Hepatocyte (in vitro differentiated cells): ENCODE measurements at regions not wholly inside any gene's neighbourhood (a gene's known extent, or its start where the extent isn't known, plus 50 kb on each side); places are given as distances from the start of the nearest gene placed in this dataset.

ENCODE experiments used
- DNase-seq: peaks from one replicate; pipeline ENCODE4 v3.0.0-alpha.2; 2016; ENCODE audit warnings: low spot score
- H2AFZ ChIP-seq: fragments of 200-600 bp; sonication (generic); 2 replicates; pipeline ENCODE4 v1.6.0; 2016; ENCODE audit warnings: antibody characterized with exemption, mild to moderate bottlenecking
- H3K27ac ChIP-seq: fragments of 200-600 bp; sonication (generic); 2 replicates; pipeline ENCODE4 v1.5.1; 2016; ENCODE audit warnings: mild to moderate bottlenecking
- H3K27me3 ChIP-seq: fragments of 200-600 bp; sonication (generic); 2 replicates; pipeline ENCODE4 v1.6.1; 2016
- H3K36me3 ChIP-seq: fragments of 200-600 bp; sonication (generic); replicated peaks from 2 replicates; pipeline ENCODE4 v1.5.1; 2016; ENCODE audit warnings: low read depth; ENCODE audit not compliant: insufficient read depth
- H3K4me1 ChIP-seq: fragments of 200-600 bp; sonication (generic); 2 replicates; pipeline ENCODE4 v1.5.1; 2016; ENCODE audit warnings: mild to moderate bottlenecking, moderate library complexity; ENCODE audit not compliant: insufficient read depth
- H3K4me2 ChIP-seq: fragments of 200-600 bp; sonication (generic); 2 replicates; pipeline ENCODE4 v1.6.0; 2016
- H3K4me3 ChIP-seq: fragments of 200-600 bp; sonication (generic); 2 replicates; pipeline ENCODE4 v1.5.1; 2016; ENCODE audit warnings: mild to moderate bottlenecking
- H3K79me2 ChIP-seq: fragments of 200-600 bp; sonication (generic); 2 replicates; pipeline ENCODE4 v1.6.0; 2017; ENCODE audit warnings: mild to moderate bottlenecking
- H3K9me2 ChIP-seq: fragments of 200-600 bp; sonication (generic); replicated peaks from 2 replicates; pipeline ENCODE4 v1.6.0; 2017; ENCODE audit warnings: mild to moderate bottlenecking; ENCODE audit not compliant: insufficient read depth
- H3K9me3 ChIP-seq: fragments of 200-600 bp; sonication (generic); 2 replicates; pipeline ENCODE4 v1.5.1; 2016; ENCODE audit warnings: low read depth, mild to moderate bottlenecking
- H4K20me1 ChIP-seq: fragments of 200-600 bp; sonication (generic); 2 replicates; pipeline ENCODE4 v1.6.0; 2016; ENCODE audit warnings: mild to moderate bottlenecking; ENCODE audit not compliant: insufficient read depth, poor library complexity, severe bottlenecking
- EZH2 ChIP-seq: fragments of 200-600 bp; sonication (generic); IDR thresholded peaks from 2 replicates; pipeline ENCODE4 v1.6.1; 2016; ENCODE audit warnings: antibody characterized with exemption, mild to moderate bottlenecking, borderline replicate concordance
- EZH2phosphoT487 ChIP-seq: fragments of 200-600 bp; sonication (generic); IDR thresholded peaks from one replicate; pipeline ENCODE4 v1.6.1; 2018; ENCODE audit warnings: antibody characterized with exemption, mild to moderate bottlenecking, low read depth, moderate library complexity; ENCODE audit not compliant: unreplicated experiment, severe bottlenecking
- WGBS: methylation state at CpG from one replicate; pipeline ENCODE4 v1.1.6; 2016; ENCODE audit warnings: low lambda C conversion rate; ENCODE audit errors: missing lambda C conversion rate; 5-methylcytosine and 5-hydroxymethylcytosine counted together
- TF ChIP-seq, protein P1 (sequence below): fragments of 200-600 bp; sonication (generic); IDR thresholded peaks from 2 replicates; pipeline ENCODE4 v1.5.1; 2016; ENCODE audit warnings: antibody characterized with exemption, mild to moderate bottlenecking; ENCODE audit not compliant: poor library complexity

DNA sequence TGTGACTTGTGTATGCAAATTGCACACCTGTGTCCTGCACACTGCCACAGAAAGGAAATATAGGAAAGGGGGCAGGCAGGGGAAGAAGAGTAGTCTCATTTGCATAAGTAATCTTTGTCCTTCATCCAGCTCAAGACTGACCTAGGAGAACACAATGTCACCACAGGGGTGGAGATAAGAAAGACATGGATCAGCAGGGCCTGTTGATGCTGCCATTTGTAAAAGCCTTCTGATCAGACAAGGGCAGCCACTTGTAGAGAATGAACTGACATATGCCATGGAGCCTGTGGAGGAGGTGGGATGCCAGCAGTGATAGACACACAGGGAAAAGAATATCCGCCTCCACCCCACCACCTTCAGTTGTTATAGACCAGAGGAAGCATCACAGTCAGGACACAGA, 528.9 kb downstream of the HTR7 start:
- Histone ChIP-seq H3K4me3 (no peak overlapping the region), H3K79me2 (no peaks in the 10 kb centered on the region), H4K20me1 (no peaks in the 10 kb centered on the region), H3K27me3 (no peaks in the 10 kb centered on the region), H2AFZ (no peak overlapping the region), H3K36me3 (no peaks in the 10 kb centered on the region), H3K9me2 (no peaks in the 10 kb centered on the region), H3K4me1 (no peaks in the 10 kb centered on the region), H3K27ac (no peak overlapping the region), H3K4me2 (no peak overlapping the region), H3K9me3 (no peaks in the 10 kb centered on the region)
- WGBS = 100% methylated on average over 1 of the region's 1 CpG
- TF ChIP-seq EZH2 (no peak), EZH2phosphoT487 (no peak)
- TF ChIP-seq, protein P1, sequence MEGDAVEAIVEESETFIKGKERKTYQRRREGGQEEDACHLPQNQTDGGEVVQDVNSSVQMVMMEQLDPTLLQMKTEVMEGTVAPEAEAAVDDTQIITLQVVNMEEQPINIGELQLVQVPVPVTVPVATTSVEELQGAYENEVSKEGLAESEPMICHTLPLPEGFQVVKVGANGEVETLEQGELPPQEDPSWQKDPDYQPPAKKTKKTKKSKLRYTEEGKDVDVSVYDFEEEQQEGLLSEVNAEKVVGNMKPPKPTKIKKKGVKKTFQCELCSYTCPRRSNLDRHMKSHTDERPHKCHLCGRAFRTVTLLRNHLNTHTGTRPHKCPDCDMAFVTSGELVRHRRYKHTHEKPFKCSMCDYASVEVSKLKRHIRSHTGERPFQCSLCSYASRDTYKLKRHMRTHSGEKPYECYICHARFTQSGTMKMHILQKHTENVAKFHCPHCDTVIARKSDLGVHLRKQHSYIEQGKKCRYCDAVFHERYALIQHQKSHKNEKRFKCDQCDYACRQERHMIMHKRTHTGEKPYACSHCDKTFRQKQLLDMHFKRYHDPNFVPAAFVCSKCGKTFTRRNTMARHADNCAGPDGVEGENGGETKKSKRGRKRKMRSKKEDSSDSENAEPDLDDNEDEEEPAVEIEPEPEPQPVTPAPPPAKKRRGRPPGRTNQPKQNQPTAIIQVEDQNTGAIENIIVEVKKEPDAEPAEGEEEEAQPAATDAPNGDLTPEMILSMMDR = no peak
- no peak for DNase-seq

DNA sequence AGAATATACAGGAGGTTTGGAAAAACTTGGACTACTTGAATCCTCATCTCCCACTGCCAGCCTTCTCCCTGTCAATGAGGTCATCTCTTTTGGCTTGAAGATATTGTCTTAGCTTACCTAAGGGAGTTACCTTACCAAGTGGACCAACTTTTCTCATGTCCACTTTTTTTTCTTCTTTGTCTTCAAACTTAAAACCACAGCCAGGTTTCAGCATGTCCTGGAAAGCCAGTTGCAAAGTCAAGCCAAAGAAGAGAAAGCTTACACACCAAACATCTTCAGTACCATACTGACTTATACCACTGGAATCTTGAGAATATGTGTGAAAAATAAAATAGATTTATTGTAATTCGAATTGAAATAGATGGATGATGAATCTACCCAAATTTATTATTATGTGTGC, 520.5 kb downstream of the HTR7 start:
- 65% methylated on average over 1 of the region's 1 CpG for WGBS
- DNase-seq = no peak
- no peaks in the 10 kb centered on the region for H3K4me1 ChIP-seq

DNA sequence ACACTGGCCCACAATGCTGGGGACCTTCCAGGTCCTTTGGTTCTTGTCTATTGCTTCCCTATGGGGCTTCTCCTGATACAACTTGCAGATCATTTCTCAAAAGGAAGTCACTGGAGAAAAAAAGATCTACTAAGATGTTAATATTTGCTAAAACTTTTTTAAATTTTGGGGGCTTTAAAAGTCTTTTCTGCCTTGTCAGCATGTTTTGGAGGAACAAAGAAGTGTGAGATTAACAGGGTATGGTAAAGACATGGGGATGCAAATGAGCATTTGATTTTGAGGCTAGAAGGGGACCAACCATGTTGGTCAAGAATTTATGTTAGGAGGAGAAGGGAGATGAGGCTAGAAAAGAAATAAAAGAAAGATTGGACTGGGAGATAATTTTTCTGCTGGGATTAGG, 515.4 kb downstream of the HTR7 start:
- H3K79me2 ChIP-seq = no peaks in the 10 kb centered on the region
- TF ChIP-seq, protein P1 = no peak
- no peak for TF ChIP-seq EZH2phosphoT487
- no peak for TF ChIP-seq EZH2
- no peak overlapping the region for H3K4me2 ChIP-seq
- no peak overlapping the region for H3K4me3 ChIP-seq
- DNase-seq = no peak
- no peaks in the 10 kb centered on the region for H3K36me3 ChIP-seq
- H3K27me3 ChIP-seq = peaks cover 8% of the 10 kb centered on the region
- H3K4me1 ChIP-seq = no peaks in the 10 kb centered on the region
- H2AFZ ChIP-seq = no peak overlapping the region
- no peaks in the 10 kb centered on the region for H4K20me1 ChIP-seq
- H3K9me2 ChIP-seq = no peaks in the 10 kb centered on the region
- no peaks in the 10 kb centered on the region for H3K9me3 ChIP-seq
- H3K27ac ChIP-seq = no peak overlapping the region

More for the DNA sequence above, 520.5 kb downstream of the HTR7 start:
- no peak overlapping the region for H3K4me3 ChIP-seq
- TF ChIP-seq, protein P1 = no peak
- no peak for TF ChIP-seq EZH2
- TF ChIP-seq EZH2phosphoT487 = no peak
- no peaks in the 10 kb centered on the region for H3K9me2 ChIP-seq
- no peaks in the 10 kb centered on the region for H3K79me2 ChIP-seq
- H3K4me2 ChIP-seq = no peak overlapping the region
- no peak overlapping the region for H2AFZ ChIP-seq
- H3K27ac ChIP-seq = no peak overlapping the region
- no peaks in the 10 kb centered on the region for H3K27me3 ChIP-seq
- no peaks in the 10 kb centered on the region for H4K20me1 ChIP-seq
- no peaks in the 10 kb centered on the region for H3K9me3 ChIP-seq
- no peaks in the 10 kb centered on the region for H3K36me3 ChIP-seq

DNA sequence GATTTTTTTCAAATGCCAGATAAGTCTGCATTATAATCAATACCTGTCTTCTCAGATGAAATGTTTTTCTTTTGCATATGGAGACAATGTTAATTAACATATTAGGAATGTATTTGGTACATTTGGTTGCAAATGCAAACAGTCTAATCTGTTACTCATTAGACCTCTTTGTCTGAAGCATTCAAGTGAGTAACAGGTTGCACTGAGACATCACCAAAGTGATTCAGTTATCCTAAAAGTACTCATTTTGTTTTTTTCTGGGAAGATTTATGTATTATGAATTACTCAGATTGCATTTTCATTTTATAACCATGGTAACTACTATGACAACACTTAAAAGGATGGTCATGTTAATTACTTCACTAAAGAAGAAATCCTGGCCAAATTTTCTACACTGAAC, 513.6 kb downstream of the HTR7 start:
- H3K27me3 ChIP-seq = peaks cover 8% of the 10 kb centered on the region
- no peaks in the 10 kb centered on the region for H3K9me2 ChIP-seq
- no peaks in the 10 kb centered on the region for H4K20me1 ChIP-seq
- H3K4me1 ChIP-seq = no peaks in the 10 kb centered on the region
- H3K27ac ChIP-seq = no peak overlapping the region
- TF ChIP-seq, protein P1 = no peak
- TF ChIP-seq EZH2phosphoT487 (no peak), EZH2 (no peak)
- H3K4me3 ChIP-seq = no peak overlapping the region
- no peaks in the 10 kb centered on the region for H3K79me2 ChIP-seq
- no peaks in the 10 kb centered on the region for H3K9me3 ChIP-seq
- H2AFZ ChIP-seq = no peak overlapping the region
- no peak overlapping the region for H3K4me2 ChIP-seq
- DNase-seq = no peak
- no peaks in the 10 kb centered on the region for H3K36me3 ChIP-seq
